ENCODE measurements at regions not wholly inside any gene's neighbourhood (a gene's known extent, or its start where the extent isn't known, plus 50 kb on each side); places are given as distances from the start of the nearest gene placed in this dataset.

DNA sequence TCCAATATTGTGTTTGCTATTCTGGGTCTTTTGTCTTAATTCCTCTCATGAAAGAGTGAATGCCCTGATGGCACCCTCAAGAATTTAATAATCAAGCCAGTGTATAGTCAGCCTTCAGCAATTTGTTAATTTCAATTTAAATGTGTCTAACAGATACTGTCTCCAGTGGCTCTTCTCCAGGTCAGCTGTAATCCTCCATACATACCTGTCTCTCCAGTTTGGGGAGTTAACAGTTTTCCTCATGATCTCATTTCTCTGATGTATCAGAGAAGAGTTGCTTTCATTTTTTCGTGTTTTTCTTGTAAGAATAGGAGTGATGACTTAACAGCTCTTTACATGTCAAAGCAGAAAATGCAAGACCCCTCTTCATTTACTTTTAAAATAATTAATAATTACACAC lies 500.3 kb upstream of the RORB start:
- Histone ChIP-seq H3K4me3 (no peak overlapping the region), H3K27me3 (ENCODE audit: insufficient read depth, low read depth) (no peaks in the 10 kb centered on the region), H3K4me2 (no peak overlapping the region), H3K9me2 (ENCODE audit: insufficient read depth) (no peaks in the 10 kb centered on the region), H4K20me1 (ENCODE audit: insufficient read depth) (no peaks in the 10 kb centered on the region), H3K79me2 (ENCODE audit: low read depth) (no peaks in the 10 kb centered on the region), H3K36me3 (ENCODE audit: low read depth) (no peaks in the 10 kb centered on the region), H3K4me1 (replicated peaks; ENCODE audit: insufficient read depth) (no peaks in the 10 kb centered on the region), H3K27ac (no peak overlapping the region), H2AFZ (no peak overlapping the region), H3K9me3 (ENCODE audit: insufficient read depth, low read depth) (no peaks in the 10 kb centered on the region), H3F3A (ENCODE audit: insufficient read depth, low read depth) (no peaks in the 10 kb centered on the region)
- POLR2A ChIA-PET (ENCODE audit: unreplicated experiment), result no interaction called here
- no TSS peak for BruUV-seq (replicated peaks)
- TF ChIP-seq, protein P1, sequence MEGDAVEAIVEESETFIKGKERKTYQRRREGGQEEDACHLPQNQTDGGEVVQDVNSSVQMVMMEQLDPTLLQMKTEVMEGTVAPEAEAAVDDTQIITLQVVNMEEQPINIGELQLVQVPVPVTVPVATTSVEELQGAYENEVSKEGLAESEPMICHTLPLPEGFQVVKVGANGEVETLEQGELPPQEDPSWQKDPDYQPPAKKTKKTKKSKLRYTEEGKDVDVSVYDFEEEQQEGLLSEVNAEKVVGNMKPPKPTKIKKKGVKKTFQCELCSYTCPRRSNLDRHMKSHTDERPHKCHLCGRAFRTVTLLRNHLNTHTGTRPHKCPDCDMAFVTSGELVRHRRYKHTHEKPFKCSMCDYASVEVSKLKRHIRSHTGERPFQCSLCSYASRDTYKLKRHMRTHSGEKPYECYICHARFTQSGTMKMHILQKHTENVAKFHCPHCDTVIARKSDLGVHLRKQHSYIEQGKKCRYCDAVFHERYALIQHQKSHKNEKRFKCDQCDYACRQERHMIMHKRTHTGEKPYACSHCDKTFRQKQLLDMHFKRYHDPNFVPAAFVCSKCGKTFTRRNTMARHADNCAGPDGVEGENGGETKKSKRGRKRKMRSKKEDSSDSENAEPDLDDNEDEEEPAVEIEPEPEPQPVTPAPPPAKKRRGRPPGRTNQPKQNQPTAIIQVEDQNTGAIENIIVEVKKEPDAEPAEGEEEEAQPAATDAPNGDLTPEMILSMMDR (conservative IDR thresholded peaks at IDR 0.05), result no peak
- no peak for TF ChIP-seq EZH2 (IDR thresholded peaks at IDR 0.05; ENCODE audit: low read depth)
- intact Hi-C loops (cut with micrococcal nuclease; ENCODE audit: unreplicated experiment), result no loop called here
- CTCF ChIA-PET, result no interaction called here
- no peak for DNase-seq

DNA sequence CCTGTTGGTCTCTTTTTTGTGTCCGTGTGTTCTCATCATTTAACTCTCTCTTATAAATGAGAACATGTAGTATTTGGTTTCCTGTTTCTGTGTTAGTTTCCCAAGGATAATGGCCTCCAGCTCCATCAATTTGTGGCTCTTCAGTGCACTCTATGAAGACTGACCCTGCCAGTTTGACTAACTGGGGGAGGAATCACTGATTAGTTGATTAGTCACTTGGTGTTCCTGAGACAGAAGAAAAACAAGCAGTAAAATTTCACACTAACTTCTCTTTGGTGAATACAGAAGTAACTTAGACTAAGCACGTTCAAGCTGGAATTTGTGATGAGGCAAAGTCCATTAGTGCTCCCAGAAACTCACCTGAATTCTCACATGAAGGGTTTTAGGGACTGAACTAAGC lies 495.8 kb upstream of the RORB start:
- no TSS peak for BruUV-seq (replicated peaks)
- H3K27ac ChIP-seq, result no peak overlapping the region
- no peaks in the 10 kb centered on the region for H3K4me1 ChIP-seq (replicated peaks; ENCODE audit: insufficient read depth)
- H3K36me3 ChIP-seq (ENCODE audit: low read depth), result no peaks in the 10 kb centered on the region
- H3F3A ChIP-seq (ENCODE audit: insufficient read depth, low read depth), result no peaks in the 10 kb centered on the region
- H2AFZ ChIP-seq, result no peak overlapping the region
- ChIA-PET CTCF (no interaction called here), POLR2A (ENCODE audit: unreplicated experiment) (no interaction called here)
- H3K9me2 ChIP-seq (ENCODE audit: insufficient read depth), result no peaks in the 10 kb centered on the region
- no peaks in the 10 kb centered on the region for H3K9me3 ChIP-seq (ENCODE audit: insufficient read depth, low read depth)
- no peaks in the 10 kb centered on the region for H4K20me1 ChIP-seq (ENCODE audit: insufficient read depth)
- H3K4me3 ChIP-seq, result no peak overlapping the region
- DNase-seq, result no peak
- H3K79me2 ChIP-seq (ENCODE audit: low read depth), result no peaks in the 10 kb centered on the region
- H3K4me2 ChIP-seq, result no peak overlapping the region
- TF ChIP-seq, protein P1 (conservative IDR thresholded peaks at IDR 0.05), result no peak
- no peak for TF ChIP-seq EZH2 (IDR thresholded peaks at IDR 0.05; ENCODE audit: low read depth)
- H3K27me3 ChIP-seq (ENCODE audit: insufficient read depth, low read depth), result no peaks in the 10 kb centered on the region
- intact Hi-C loops (cut with micrococcal nuclease; ENCODE audit: unreplicated experiment), result loop anchor here (10.0 kb wide), 1 partner anchor 797 kb away; no protein-coding TSS in a partner anchor

DNA sequence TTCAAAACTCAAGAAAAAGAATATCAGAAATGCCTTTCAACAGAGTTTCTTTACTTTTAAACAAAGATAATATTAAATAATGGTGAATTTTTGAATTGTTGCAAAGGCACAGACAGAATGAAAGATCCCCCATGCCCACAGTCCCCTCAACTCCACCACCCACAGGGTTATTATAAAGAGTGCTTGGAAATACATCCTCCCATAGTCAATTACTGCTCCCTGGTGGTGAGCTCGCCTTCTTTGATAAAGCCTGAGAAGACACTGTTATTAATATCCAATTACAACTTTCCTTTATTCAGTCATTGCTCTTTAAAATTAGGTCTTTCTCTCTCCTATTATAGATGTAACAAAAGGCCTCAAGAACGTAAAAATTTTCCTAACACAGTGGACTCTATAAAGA lies 490.2 kb upstream of the RORB start:
- H3K9me3 ChIP-seq (ENCODE audit: insufficient read depth, low read depth), result no peaks in the 10 kb centered on the region
- H3K36me3 ChIP-seq (ENCODE audit: low read depth), result no peaks in the 10 kb centered on the region
- H4K20me1 ChIP-seq (ENCODE audit: insufficient read depth), result no peaks in the 10 kb centered on the region
- no peak overlapping the region for H3K27ac ChIP-seq
- H3K4me1 ChIP-seq (replicated peaks; ENCODE audit: insufficient read depth), result no peaks in the 10 kb centered on the region
- intact Hi-C loops (cut with micrococcal nuclease; ENCODE audit: unreplicated experiment), result loop anchor here (5.0 to 10.0 kb wide), 2 partner anchors 325 to 802 kb away; no protein-coding TSS in a partner anchor
- H3K4me3 ChIP-seq, result no peak overlapping the region
- POLR2A ChIA-PET (ENCODE audit: unreplicated experiment), result interaction anchor here (0.6 kb wide), 1 partner anchor 32 kb away, joined by 6 read pairs; no protein-coding TSS in a partner anchor
- CTCF ChIA-PET, result no interaction called here
- H3K4me2 ChIP-seq, result no peak overlapping the region
- no peak for TF ChIP-seq EZH2 (IDR thresholded peaks at IDR 0.05; ENCODE audit: low read depth)
- TF ChIP-seq, protein P1 (conservative IDR thresholded peaks at IDR 0.05), result peak; percentile 43
- no peak overlapping the region for H2AFZ ChIP-seq
- DNase-seq, result no peak
- no peaks in the 10 kb centered on the region for H3K79me2 ChIP-seq (ENCODE audit: low read depth)
- no TSS peak for BruUV-seq (replicated peaks)
- H3K27me3 ChIP-seq (ENCODE audit: insufficient read depth, low read depth), result no peaks in the 10 kb centered on the region
- no peaks in the 10 kb centered on the region; the same call in 1 of the 2 replicates for H3K9me2 ChIP-seq (ENCODE audit: insufficient read depth)
- H3F3A ChIP-seq (ENCODE audit: insufficient read depth, low read depth), result no peaks in the 10 kb centered on the region

Data from PC-9 (cell line).